GM21447 (cell line): ENCODE measurements at regions not wholly inside any gene's neighbourhood (a gene's known extent, or its start where the extent isn't known, plus 50 kb on each side); places are given as distances from the start of the nearest gene placed in this dataset.
"Not testable (repeated sequence)": the region's sequence is repeated elsewhere in the genome, so short reads cannot be mapped to it uniquely, and the experiment has no call there.

ENCODE experiments used
- ATAC-seq: cut with Tn5 transposase; IDR thresholded peaks from one replicate; pipeline ENCODE4 v1.9.1; 2021; ENCODE audit not compliant: unreplicated experiment

DNA sequence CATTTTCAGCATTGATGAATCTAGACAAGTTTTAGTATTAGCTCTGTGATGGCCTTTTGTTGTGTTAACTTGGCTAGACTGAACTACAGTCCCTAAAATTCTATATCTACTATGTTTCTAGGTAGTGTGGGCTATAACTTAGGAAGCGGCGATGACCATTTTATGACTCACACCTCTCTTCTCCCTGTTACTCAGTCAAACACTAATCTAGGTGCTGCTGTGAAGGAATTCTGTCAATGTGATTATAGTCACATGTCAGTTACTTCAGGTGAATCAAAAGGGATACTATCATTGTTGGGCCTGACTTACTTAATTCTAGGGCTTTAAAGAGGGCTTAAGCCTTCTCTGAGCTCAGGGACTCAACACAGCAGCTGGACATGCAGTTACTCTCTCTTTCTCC lies 691.5 kb upstream of the MAP3K7 start:
- no peak for ATAC-seq

DNA sequence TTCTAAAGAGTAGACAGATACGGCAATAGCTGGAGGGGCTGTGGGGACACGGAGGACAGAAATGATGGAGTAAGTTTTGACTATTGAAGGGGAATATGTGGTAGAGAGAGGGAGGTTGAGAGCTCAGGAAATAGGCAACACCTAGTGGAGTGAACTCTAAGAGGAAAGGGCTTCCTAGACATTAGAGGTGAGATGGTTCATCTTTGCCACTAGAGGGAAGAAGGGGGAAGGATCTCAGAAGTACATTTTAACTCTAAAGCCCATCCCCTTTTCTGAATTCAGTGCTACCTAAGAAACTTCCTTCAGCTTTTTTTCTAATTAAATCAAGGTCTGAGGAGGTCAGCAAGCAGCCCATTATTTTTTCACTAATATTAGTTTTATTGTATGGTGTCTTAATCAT lies 689.4 kb upstream of the MAP3K7 start:
- ATAC-seq = no peak

DNA sequence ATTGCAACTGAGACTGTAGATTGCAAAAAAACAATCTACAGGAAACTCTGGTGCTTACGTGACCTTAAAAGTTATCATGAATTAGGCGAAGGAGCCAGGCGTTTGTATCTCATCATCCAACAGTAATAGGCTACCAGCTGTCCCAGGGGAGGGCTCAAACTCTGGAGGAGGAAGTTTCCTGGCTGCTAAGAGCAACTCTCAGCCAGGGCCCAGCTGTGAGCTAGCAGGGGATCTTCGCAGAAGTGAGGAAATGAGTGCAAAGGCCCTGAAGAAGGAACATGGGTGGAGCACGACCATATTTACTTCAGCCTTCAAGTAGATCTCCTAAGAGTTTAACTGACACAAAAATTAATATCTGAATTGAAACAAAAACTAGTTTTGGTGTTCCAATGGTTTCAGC lies 686.9 kb upstream of the MAP3K7 start:
- no peak for ATAC-seq

DNA sequence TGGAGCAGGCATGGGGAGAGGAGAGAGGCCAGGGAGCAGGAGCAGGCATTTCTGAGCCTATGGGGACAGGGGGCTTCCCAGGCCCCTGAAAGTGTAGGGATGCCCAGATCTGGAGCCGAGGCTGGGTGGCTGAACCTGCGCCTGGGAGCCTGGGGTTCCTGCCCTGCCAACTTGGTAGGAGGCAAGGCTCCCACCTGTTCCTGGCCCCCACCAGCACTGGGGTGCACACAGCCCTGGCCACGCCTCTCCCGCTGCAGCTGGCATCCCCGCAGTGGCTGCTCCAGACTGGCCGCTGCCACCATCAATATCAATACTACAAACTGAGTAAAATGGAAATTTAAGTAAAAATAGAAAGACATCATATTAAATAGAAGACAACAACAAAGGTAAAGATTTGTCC lies 684.9 kb upstream of the MAP3K7 start:
- ATAC-seq = no peak

DNA sequence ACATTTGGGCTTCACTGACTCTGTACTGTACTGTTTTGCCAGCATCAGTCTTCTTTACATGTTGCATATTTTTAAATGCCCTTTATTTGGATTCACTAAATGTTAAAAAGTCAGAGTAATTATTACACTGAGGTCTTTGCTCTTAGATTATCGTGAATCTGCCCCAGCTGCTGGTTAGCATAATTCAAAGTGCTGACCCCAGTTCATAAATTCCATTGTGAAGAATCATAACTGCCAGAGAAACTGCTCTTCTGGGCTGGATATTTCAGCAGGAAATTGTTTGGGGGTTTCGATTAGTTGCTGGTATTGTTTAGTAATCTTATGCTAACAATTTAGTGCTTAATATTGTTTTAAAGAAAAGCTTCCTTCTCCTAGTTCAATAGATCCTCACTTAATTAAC lies 682.1 kb upstream of the MAP3K7 start:
- no peak for ATAC-seq

DNA sequence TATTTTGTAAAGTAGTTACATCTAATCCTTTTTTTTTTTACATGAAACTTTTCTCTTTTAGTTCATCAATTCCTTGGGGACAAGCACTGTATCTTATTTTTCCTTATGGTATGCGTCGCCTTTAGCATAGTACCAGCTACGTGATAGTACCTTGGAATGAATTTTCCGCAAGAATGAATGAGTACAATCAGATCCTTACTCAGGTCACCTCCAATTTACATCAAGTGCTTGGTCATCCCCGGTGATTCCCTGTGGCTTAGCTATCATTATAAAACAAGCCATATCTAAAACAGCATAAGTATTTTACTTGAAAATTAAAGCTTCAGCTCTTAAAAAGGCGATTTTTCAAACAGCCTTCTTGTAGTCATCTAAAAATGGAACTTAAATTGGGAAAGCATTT lies 680.4 kb upstream of the MAP3K7 start:
- no peak for ATAC-seq

DNA sequence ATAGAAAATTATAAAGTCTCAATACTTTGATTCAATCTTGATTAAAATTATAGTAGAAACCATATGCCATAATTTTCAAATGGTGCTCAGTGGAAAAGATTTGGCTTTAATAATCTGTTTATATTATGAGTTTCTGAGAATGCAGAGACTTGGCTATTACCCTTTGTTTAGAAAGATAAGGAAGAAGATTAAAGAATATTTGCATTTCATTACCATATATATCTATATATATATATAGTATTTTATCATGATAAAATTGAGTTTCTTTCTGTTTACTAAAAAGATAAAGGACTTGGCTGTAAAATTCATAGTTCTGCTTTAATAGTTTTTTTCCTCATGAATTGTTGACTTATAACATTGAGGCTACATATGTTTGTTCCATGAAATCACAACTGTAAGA lies 679.3 kb upstream of the MAP3K7 start:
- ATAC-seq = no peak

DNA sequence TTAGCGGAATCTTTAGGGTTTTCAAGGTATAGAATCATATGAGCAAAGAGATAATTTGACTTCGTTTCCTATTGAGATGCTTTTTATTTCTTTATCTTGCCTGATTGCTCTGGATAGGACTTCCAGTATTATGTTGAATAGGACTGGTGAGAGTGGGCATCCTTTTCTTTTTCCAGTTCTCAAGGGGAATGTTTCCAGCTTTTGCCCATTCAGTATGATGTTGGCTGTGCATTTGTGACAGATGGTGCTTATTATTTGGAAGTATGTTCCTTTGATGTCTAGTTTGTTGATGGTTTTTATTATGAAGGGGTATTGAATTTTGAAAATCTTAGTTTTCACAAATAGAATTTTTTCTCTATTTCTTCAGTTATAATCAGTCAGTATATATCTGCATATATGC lies 656.6 kb upstream of the MAP3K7 start:
- no peak for ATAC-seq

DNA sequence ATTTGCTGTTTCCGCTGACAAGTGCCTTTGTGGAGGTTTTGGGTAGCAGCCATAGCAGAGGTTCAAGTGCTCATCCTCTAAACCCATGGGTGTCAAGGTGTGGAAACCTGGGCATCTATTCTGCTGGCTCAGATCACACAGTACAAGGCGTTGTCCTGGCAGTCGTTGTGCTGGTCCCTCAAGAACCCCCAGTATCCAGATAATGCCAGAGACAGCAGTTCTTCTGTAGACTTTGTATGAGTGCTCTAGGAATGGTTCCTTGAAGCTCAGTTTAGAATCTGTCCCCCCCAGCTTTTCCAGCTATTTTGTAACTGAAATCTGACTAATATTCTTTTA lies 655.7 kb upstream of the MAP3K7 start:
- no peak for ATAC-seq

DNA sequence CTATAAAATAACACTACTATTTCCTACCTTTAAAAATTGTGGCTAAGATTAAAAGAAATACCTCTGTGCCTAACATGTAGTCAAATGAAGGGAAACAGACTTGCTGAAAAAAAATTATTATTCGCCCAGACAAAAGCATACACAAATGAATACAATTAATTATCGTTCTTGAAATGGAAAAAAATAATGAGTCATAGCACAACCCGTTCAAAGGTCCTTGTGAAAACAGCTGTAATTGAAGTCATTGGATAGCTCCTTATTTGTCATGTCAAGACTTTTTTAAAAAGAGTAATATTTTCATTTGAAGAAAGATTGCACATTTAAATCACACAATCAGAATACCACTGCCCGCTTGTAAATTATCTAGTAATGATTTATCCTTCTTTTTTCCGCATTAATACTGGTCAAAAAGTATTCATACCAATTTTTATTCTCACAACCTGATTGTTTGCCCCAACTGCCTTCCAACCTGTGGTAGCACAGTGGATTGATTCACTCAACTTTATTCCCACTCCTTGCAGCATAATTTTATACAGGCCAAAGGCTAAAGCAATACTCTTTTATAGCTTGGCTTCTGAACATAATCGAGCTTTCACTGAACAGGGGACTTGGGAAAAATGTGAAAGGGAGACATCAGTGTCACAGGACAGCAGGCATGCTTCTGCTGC lies 655.2 kb upstream of the MAP3K7 start:
- ATAC-seq = no peak

DNA sequence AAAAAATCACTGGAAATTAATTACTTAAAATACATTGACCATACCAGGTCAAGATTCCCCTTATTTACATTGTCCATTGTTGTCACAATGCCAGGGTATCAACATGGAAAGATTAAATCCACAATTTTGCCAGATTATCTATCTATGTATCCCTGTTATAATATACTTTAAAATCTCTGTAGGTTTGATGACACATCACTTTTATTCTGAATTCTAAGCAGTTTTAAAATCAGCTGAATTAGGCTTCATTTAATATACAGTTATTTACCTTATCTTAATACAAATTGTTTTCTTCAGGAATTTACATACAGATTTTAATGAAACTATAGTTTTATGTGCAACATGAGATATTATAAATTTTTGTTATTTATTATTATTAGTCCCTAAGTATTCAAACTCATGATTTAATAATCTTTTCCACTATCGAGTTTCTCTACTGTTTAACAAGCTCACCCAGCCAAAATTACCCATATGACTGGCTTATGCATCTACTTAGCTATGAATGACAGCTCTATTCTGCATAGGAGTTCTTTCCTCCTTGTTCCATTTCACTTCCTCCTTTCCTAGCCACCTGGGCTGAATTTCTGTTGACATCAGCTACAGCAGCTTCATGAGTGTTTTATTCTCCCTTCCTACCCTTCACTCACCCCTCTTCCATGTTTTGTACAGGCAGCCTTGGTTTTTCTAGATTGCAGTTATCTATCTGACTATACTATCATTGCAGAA lies 654.2 kb upstream of the MAP3K7 start:
- ATAC-seq = peak; percentile 72

DNA sequence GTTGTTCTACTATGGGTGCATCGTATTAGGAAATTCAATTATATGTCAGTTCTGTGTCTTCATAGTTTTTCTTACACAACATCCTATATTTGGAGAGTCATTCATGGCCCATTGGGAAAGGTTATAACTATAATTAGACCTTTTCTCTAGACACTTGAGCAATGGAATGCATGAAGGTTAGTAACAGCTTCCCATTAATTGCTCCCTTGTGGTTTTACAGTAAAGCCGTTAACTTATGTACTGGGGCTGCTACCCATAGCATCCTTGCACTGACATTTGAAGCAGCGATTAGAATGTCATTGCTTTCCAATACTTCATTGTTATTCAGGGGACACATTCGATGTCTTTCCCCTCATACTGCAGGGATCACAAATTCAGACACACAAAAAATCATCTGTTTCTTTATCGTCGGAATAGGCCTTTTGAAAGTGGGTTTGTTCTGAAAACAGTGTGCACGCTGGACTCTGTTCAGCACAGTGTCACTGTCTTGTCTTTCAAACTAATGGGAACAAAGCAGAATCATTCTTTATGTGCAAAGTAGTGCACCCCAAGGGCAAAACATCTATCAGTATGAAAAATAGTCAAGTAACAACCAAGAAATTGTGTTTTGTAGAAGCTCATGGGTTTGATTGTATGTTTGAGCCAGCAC lies 634.3 kb upstream of the MAP3K7 start:
- ATAC-seq = no peak

DNA sequence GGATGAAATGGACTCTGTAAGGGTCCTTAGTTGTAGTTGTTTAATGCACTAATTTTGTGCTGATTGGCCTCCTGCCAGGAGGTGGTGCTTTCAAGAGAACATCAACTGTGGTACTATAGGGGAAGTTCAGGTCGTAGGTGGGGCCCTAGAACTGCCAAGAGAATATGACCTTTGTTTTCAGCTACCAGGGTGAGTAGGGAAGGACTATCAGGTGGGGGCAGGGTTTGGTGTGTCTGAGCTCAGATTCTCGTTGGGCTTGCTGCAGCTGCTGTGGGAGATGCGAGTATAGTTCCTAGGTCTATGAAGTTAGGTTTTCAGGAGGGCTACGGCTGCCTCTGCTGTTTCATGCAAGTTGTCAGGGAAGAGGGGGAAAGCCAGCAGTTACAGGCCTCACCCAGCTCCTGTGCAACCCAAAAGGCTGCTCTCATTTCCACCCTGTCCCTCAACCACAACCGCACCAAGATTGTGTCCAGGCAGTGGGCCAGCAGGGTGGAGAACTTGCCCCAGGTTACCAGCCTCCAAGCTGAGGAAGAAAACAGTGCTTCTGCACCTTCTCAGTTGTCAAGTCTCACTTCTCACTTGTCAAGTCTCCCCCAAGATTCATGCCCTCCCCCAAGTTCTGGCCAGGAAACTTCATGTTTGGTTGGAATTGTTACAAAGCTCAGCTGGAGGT lies 626.5 kb upstream of the MAP3K7 start:
- ATAC-seq = no peak

DNA sequence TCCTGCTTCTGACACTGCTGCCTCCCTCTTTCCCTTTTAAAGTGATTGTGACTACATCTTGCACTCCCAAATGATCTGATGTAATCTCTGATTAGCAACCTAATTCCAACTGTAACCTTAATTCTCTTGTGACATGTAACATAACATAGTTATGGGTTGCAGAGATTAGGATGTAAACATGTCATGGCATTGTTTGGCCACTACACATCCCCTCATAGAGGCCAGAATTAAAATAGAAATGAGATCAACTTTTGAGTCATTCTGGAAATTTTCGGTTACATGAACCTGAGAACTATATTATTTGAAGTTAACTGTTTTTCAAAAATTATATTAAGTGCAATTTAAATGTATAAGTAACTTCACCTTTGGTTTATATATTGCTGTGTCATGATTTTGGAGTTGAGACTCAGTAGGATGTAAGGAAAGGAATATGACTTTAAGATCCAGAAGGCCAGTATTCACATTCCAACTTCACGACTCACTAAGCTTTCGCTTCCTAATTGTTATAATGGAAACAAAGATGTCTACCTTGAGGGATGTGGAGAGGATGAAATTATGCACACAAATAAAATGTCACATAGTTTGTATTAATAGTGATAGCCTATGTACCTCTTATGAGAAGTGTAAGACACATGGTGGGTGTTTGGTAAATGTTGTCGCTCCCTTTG lies 611.9 kb upstream of the MAP3K7 start:
- ATAC-seq = no peak

DNA sequence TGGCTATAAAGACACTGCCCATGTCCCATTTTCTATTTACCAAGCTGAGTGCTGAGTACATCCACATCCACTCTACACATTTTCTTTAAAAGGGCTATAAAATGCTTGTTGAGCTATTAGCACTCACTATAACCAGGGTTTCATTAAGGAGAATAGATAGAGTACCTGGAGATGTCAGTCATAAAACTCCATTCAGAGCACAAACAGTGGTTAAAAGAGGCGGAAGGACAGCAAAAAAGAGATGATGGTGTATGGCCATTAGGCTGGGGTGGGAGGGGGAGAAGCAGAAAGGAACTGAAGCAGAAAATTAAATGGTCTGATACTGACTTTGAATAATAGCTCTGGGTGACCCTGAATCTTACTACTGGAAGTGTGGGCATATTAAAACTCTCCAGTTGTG lies 609.9 kb upstream of the MAP3K7 start:
- ATAC-seq = no peak

DNA sequence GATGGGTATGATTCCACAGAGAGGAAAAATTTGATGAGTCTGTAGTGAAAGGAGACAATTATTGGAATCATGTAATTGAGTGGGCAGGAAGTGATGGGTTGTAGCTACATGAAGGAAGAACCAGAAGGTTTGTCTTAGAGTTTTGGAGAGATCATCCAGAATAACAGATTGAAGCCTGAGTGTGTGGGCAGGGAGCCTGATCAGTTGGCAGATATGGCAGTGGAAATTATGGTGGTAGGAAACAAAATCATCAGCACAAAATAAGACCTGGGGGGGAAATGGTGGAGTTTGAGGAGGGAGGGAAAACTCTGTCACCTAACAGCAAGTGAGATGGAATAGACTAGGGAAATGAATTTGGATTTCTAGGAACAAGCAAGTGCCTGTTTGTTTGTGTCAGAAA lies 606.6 kb upstream of the MAP3K7 start:
- no peak for ATAC-seq

DNA sequence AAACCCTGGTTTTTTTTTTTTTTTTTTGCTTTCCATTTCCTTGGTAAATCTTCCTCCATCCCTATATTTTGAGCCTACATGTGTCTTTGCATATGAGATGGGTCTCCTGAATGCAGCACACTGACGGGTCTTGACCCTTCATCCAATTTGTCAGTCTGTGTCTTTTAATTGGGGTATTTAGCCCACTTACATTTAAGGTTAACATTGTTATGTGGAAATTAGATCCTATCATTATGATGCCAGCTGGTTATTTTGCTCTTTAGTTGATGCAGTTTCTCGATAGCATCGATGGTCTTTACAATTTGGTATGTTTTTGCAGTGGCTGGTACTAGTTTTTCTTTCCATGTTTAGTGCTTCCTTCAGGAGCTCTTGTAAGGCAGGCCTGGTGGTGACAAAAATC lies 603.2 kb upstream of the MAP3K7 start:
- not testable (repeated sequence) for ATAC-seq

DNA sequence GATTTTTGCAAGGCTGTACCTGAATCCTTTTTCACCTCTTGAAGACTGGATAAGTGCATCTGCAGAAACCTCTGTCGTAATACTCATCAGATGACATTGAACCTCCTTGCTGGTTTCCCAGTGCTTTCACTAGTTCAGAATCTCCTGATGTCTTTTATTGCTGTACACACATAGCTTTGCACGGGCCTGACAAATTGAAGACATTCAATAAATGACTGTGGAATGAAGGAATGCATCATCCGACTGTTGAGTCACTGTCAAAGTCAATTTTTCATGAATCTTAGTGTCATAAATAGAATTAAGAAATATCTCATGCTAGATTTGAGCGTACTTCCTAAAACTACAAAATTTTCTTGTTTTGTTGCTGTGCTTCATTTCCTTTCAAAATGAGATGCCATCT lies 598.2 kb upstream of the MAP3K7 start:
- no peak for ATAC-seq

DNA sequence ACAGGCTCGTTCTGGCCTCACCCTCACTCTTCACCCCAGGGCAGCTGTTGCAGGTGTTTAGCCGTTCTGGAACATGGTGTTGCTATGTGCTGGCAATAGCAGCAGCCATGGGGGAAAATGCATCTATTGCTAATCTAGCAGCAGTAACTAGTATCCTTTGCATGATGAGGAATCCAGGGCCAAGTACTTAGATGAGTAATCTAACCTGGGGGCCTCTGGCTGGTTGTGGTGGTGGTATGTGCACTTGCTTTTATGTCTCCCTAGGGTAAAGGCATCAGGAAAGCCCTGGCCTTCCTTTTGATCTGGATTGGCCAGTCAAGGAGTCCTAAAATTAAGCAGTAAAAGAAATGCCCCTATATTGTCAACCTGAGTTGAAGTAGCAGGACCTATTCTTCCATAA lies 594.5 kb upstream of the MAP3K7 start:
- no peak for ATAC-seq

DNA sequence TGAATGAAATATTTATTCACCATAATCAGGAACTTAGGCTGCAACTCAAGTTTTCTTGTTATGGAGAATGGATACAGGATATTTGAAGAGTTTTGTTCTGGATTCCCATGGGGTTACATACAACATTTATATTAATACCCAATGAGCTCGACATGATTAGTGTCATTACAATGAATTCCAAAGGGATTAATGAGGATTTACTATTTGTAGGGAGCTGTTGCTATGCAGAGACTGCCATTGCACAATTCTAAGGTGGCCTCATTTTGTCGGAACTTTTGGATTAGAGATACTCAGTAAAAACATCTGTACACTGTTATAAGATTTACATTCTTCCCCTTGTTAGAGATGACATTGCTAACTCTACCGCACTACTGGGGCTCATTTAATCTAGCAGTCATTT lies 586.8 kb upstream of the MAP3K7 start:
- ATAC-seq = no peak

DNA sequence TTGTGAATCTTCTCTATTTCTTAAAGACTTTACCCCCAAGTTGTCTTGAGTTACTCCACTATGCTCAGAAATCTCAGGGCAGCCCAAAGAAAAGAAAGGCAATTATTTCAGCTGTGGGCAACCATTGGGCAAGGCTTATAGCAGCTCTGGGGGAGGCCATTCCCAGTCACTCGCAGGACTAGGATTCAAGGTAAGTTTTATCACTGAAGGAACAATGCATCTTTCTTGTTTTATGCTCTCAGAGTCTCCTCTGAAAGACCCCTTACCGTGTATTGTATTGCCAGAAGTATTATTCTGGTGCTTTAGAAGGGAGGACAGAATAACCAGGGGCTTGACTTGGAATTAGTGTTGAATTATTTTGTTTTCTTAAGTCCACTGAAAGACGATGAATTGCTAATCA lies 586.3 kb upstream of the MAP3K7 start:
- no peak for ATAC-seq
